HepG2 (cell line): ENCODE measurements at regions not wholly inside any gene's neighbourhood (a gene's known extent, or its start where the extent isn't known, plus 50 kb on each side); places are given as distances from the start of the nearest gene placed in this dataset.

ENCODE experiments used
- NKX3-1 ChIP-seq: sonication (generic); formaldehyde crosslinking; IDR thresholded peaks from 2 replicates; pipeline ENCODE4 v1.5.0; 2020; ENCODE audit warnings: missing genetic modification reagents
- ONECUT2 ChIP-seq: sonication (generic); formaldehyde crosslinking; IDR thresholded peaks from 2 replicates; pipeline ENCODE4 v1.4.0; 2020; ENCODE audit warnings: missing genetic modification reagents
- RAD51 ChIP-seq: fragments of 450-650 bp; IDR thresholded peaks from 2 replicates; pipeline ENCODE4 v1.6.1; 2016; ENCODE audit warnings: borderline replicate concordance
- SP140L ChIP-seq: sonication (generic); formaldehyde crosslinking; IDR thresholded peaks from 2 replicates; pipeline ENCODE4 v1.4.0; 2020; ENCODE audit warnings: missing genetic modification reagents, borderline replicate concordance
- SRF ChIP-seq: IDR thresholded peaks from 2 replicates; pipeline ENCODE4 v1.6.1; 2011; ENCODE audit warnings: mild to moderate bottlenecking, low read depth, low read length, moderate library complexity
- ZFP37 ChIP-seq: sonication (generic); formaldehyde crosslinking; IDR thresholded peaks from 2 replicates; pipeline ENCODE4 v1.4.0; 2020; ENCODE audit warnings: missing genetic modification reagents, borderline replicate concordance
- TF ChIP-seq, protein P1 (sequence below): sonication (generic); formaldehyde crosslinking; IDR thresholded peaks from 2 replicates; pipeline ENCODE4 v1.4.0; 2020; ENCODE audit warnings: mild to moderate bottlenecking, missing genetic modification reagents
- TF ChIP-seq, protein P2 (sequence below): sonication (generic); formaldehyde crosslinking; IDR thresholded peaks from 2 replicates; pipeline ENCODE4 v1.8.1; 2023; ENCODE audit warnings: mild to moderate bottlenecking, missing genetic modification reagents
- TF ChIP-seq, protein P3 (sequence below): sonication (generic); formaldehyde crosslinking; IDR thresholded peaks from 2 replicates; pipeline ENCODE4 v1.4.0; 2020; ENCODE audit warnings: missing genetic modification reagents
- TF ChIP-seq, protein P4 (sequence below): sonication (generic); formaldehyde crosslinking; IDR thresholded peaks from 2 replicates; pipeline ENCODE4 v1.9.0; 2021; ENCODE audit warnings: missing genetic modification reagents, borderline replicate concordance
- TF ChIP-seq, protein P5 (sequence below): sonication (generic); formaldehyde crosslinking; IDR thresholded peaks from 2 replicates; pipeline ENCODE4 v1.4.0; 2020; ENCODE audit warnings: missing genetic modification reagents, borderline replicate concordance

DNA sequence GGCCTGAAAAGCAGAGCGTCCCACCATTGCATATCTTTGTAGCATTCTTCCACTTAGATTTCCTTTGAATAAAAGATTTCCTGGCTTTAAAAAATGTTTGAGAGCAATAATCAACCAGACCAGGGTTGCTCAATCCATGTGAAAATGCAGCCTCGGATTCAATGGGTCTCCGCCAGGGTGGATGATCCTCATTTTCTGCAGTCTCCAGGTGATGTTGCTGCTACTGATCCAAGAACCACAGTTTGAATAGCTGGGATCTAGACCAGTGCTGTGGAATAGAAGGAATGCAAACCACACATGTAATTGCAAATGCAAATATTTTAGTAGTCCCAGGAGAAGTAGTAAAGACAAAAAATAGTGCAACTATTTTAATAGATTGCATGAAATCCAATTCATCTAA, 317.6 kb downstream of the IRX1 start (continued):
- TF ChIP-seq, protein P1, sequence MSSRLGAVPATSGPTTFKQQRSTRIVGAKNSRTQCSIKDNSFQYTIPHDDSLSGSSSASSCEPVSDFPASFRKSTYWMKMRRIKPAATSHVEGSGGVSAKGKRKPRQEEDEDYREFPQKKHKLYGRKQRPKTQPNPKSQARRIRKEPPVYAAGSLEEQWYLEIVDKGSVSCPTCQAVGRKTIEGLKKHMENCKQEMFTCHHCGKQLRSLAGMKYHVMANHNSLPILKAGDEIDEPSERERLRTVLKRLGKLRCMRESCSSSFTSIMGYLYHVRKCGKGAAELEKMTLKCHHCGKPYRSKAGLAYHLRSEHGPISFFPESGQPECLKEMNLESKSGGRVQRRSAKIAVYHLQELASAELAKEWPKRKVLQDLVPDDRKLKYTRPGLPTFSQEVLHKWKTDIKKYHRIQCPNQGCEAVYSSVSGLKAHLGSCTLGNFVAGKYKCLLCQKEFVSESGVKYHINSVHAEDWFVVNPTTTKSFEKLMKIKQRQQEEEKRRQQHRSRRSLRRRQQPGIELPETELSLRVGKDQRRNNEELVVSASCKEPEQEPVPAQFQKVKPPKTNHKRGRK (CRISPR knock-in tag) = no peak
- TF ChIP-seq ONECUT2 (CRISPR knock-in tag) = no peak
- no peak for TF ChIP-seq SRF
- no peak for TF ChIP-seq NKX3-1 (CRISPR knock-in tag)
- TF ChIP-seq, protein P2, sequence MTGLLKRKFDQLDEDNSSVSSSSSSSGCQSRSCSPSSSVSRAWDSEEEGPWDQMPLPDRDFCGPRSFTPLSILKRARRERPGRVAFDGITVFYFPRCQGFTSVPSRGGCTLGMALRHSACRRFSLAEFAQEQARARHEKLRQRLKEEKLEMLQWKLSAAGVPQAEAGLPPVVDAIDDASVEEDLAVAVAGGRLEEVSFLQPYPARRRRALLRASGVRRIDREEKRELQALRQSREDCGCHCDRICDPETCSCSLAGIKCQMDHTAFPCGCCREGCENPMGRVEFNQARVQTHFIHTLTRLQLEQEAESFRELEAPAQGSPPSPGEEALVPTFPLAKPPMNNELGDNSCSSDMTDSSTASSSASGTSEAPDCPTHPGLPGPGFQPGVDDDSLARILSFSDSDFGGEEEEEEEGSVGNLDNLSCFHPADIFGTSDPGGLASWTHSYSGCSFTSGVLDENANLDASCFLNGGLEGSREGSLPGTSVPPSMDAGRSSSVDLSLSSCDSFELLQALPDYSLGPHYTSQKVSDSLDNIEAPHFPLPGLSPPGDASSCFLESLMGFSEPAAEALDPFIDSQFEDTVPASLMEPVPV (CRISPR knock-in tag) = no peak
- no peak for TF ChIP-seq SP140L (CRISPR knock-in tag)
- TF ChIP-seq, protein P3, sequence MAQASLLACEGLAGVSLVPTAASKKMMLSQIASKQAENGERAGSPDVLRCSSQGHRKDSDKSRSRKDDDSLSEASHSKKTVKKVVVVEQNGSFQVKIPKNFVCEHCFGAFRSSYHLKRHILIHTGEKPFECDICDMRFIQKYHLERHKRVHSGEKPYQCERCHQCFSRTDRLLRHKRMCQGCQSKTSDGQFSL = no peak
- TF ChIP-seq, protein P4, sequence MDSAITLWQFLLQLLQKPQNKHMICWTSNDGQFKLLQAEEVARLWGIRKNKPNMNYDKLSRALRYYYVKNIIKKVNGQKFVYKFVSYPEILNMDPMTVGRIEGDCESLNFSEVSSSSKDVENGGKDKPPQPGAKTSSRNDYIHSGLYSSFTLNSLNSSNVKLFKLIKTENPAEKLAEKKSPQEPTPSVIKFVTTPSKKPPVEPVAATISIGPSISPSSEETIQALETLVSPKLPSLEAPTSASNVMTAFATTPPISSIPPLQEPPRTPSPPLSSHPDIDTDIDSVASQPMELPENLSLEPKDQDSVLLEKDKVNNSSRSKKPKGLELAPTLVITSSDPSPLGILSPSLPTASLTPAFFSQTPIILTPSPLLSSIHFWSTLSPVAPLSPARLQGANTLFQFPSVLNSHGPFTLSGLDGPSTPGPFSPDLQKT (CRISPR knock-in tag) = no peak
- TF ChIP-seq ZFP37 (CRISPR knock-in tag) = no peak
- TF ChIP-seq, protein P5, sequence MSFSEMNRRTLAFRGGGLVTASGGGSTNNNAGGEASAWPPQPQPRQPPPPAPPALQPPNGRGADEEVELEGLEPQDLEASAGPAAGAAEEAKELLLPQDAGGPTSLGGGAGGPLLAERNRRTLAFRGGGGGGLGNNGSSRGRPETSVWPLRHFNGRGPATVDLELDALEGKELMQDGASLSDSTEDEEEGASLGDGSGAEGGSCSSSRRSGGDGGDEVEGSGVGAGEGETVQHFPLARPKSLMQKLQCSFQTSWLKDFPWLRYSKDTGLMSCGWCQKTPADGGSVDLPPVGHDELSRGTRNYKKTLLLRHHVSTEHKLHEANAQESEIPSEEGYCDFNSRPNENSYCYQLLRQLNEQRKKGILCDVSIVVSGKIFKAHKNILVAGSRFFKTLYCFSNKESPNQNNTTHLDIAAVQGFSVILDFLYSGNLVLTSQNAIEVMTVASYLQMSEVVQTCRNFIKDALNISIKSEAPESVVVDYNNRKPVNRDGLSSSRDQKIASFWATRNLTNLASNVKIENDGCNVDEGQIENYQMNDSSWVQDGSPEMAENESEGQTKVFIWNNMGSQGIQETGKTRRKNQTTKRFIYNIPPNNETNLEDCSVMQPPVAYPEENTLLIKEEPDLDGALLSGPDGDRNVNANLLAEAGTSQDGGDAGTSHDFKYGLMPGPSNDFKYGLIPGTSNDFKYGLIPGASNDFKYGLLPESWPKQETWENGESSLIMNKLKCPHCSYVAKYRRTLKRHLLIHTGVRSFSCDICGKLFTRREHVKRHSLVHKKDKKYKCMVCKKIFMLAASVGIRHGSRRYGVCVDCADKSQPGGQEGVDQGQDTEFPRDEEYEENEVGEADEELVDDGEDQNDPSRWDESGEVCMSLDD = no peak
- no peak for TF ChIP-seq RAD51
